Ascending aorta (tissue), 2 donors: ENCODE measurements at regions not wholly inside any gene's neighbourhood (a gene's known extent, or its start where the extent isn't known, plus 50 kb on each side); places are given as distances from the start of the nearest gene placed in this dataset.
A peak's percentile ranks its signal among the peaks of the same experiment; 100 is the strongest.

Experiments
- DNase-seq, 2 donors: peaks; one replicate each; pipeline ENCODE4 v3.0.0-alpha.2; 2019; ENCODE audit warnings: low spot score in 2 of 2
- H3K27ac ChIP-seq, 2 donors: fragments of 200-600 bp; sonication (generic); one replicate each; pipeline ENCODE4 v1.5.1; 2016 to 2017; ENCODE audit warnings: mild to moderate bottlenecking in 1 of 2
- H3K27me3 ChIP-seq: fragments of 200-600 bp; sonication (generic); one replicate; pipeline ENCODE4 v1.5.1; 2017
- H3K36me3 ChIP-seq, 2 donors: fragments of 200-600 bp; sonication (generic); one replicate each; pipeline ENCODE4 v1.5.1; 2016
- H3K4me1 ChIP-seq, 2 donors: fragments of 200-600 bp; sonication (generic); one replicate each; pipeline ENCODE4 v1.5.1; 2016 to 2017; ENCODE audit warnings: mild to moderate bottlenecking in 1 of 2
- H3K4me3 ChIP-seq, 2 donors: fragments of 200-600 bp; sonication (generic); one replicate each; pipeline ENCODE4 v1.5.1; 2016 to 2017; ENCODE audit warnings: mild to moderate bottlenecking in 1 of 2
- H3K9me3 ChIP-seq, 2 donors: fragments of 200-600 bp; sonication (generic); one replicate each; pipeline ENCODE4 v1.5.1; 2016
- CTCF ChIP-seq, 3 experiments: fragments of 200-600 bp in 2 of 3; fragments of 450-650 bp in 1 of 3; sonication (generic) in 2 of 3; IDR thresholded peaks; one replicate each; pipeline ENCODE4 v1.5.1; 2016 to 2019; ENCODE audit warnings: antibody characterized with exemption in 3 of 3, mild to moderate bottlenecking in 1 of 3, moderate library complexity in 1 of 3
- intact Hi-C: fragments of 100-400 bp; cut with DNase I; formaldehyde crosslinking; loops from one replicate; pipeline ENCODE4 v1.15.1; 2023

- peaks cover 0 to 4% of the 10 kb centered on the region in 2 donors for H3K4me1 ChIP-seq
- intact Hi-C loops: no loop called here
- no peaks in the 10 kb centered on the region for H3K27me3 ChIP-seq
- peak overlapping the region in 1 of 2 donors; percentile 44 for H3K4me3 ChIP-seq
- H3K9me3 ChIP-seq: no peaks in the 10 kb centered on the region
- no peak for TF ChIP-seq CTCF (IDR thresholded peaks at IDR 0.05)
- H3K27ac ChIP-seq: peak overlapping the region; percentile 41 to 42
- H3K36me3 ChIP-seq: no peaks in the 10 kb centered on the region
- DNase-seq: no peak
Observed at GRCh38 chr12:27869567-27869966, 89.5 kb upstream of the MANSC4 start.

GRCh38 chr12:27868139-27868538 is 88.1 kb upstream of the MANSC4 start:
- Histone ChIP-seq H3K4me1 (peaks cover 0 to 4% of the 10 kb centered on the region in 2 donors), H3K36me3 (no peaks in the 10 kb centered on the region), H3K27me3 (no peaks in the 10 kb centered on the region), H3K4me3 (no peak overlapping the region), H3K9me3 (no peaks in the 10 kb centered on the region), H3K27ac (no peak overlapping the region)
- no peak for TF ChIP-seq CTCF (IDR thresholded peaks at IDR 0.05)
- intact Hi-C loops: no loop called here
- DNase-seq: no peak

- no peak for DNase-seq
- TF ChIP-seq CTCF (IDR thresholded peaks at IDR 0.05): no peak
- Histone ChIP-seq H3K36me3 (no peaks in the 10 kb centered on the region), H3K4me3 (no peak overlapping the region), H3K27ac (peak overlapping the region in 1 of 2 donors; percentile 30), H3K9me3 (no peaks in the 10 kb centered on the region), H3K4me1 (peaks cover 0 to 7% of the 10 kb centered on the region in 2 donors), H3K27me3 (no peaks in the 10 kb centered on the region)
- intact Hi-C loops: no loop called here
Observed at GRCh38 chr12:27866373-27867101, 86.5 kb upstream of the MANSC4 start.

GRCh38 chr12:27865421-27865820 is 85.4 kb upstream of the MANSC4 start:
- Histone ChIP-seq H3K4me1 (peaks cover 0 to 7% of the 10 kb centered on the region in 2 donors), H3K27ac (no peak overlapping the region), H3K27me3 (no peaks in the 10 kb centered on the region), H3K4me3 (no peak overlapping the region), H3K36me3 (no peaks in the 10 kb centered on the region), H3K9me3 (no peaks in the 10 kb centered on the region)
- no peak for TF ChIP-seq CTCF (IDR thresholded peaks at IDR 0.05)
- no peak for DNase-seq
- intact Hi-C loops: no loop called here

GRCh38 chr12:27864521-27864920 is 84.5 kb upstream of the MANSC4 start:
- H3K4me1 ChIP-seq: peaks cover 0 to 3% of the 10 kb centered on the region in 2 donors
- intact Hi-C loops: no loop called here
- H3K4me3 ChIP-seq: no peak overlapping the region

More at GRCh38 chr12:27864521-27864920, 84.5 kb upstream of the MANSC4 start:
- no peak for TF ChIP-seq CTCF (IDR thresholded peaks at IDR 0.05)
- Histone ChIP-seq H3K27ac (no peak overlapping the region), H3K27me3 (no peaks in the 10 kb centered on the region), H3K9me3 (no peaks in the 10 kb centered on the region), H3K36me3 (no peaks in the 10 kb centered on the region)
- DNase-seq: no peak
